ENCODE measurements at regions not wholly inside any gene's neighbourhood (a gene's known extent, or its start where the extent isn't known, plus 50 kb on each side); places are given as distances from the start of the nearest gene placed in this dataset.

- no peaks in the 10 kb centered on the region for H3K9me3 ChIP-seq (ENCODE audit: control insufficient read depth, insufficient read depth, low read length)
- no peak overlapping the region for H3K9ac ChIP-seq (ENCODE audit: low read depth, low read length)
- H3K4me1 ChIP-seq (ENCODE audit: control insufficient read depth, insufficient read depth, low read length): peaks cover 9% of the 10 kb centered on the region
- H3K27ac ChIP-seq (ENCODE audit: low read depth, low read length): no peak overlapping the region
- no peak overlapping the region for H3K4me3 ChIP-seq (ENCODE audit: low read depth, low read length)
- no peaks in the 10 kb centered on the region for H3K27me3 ChIP-seq (ENCODE audit: control insufficient read depth, insufficient read depth, low read length)
- H3K36me3 ChIP-seq (ENCODE audit: control insufficient read depth, insufficient read depth, low read length): no peaks in the 10 kb centered on the region
Measured at GRCh38 chr11:116698080-116698479, 74.7 kb downstream of the BUD13 start.

GRCh38 chr11:116697639-116698038 is 75.1 kb downstream of the BUD13 start:
- no peak overlapping the region for H3K27ac ChIP-seq (ENCODE audit: low read depth, low read length)
- H3K4me1 ChIP-seq (ENCODE audit: control insufficient read depth, insufficient read depth, low read length): peaks cover 4% of the 10 kb centered on the region; the same call in 1 of the 2 replicates
- no peaks in the 10 kb centered on the region for H3K27me3 ChIP-seq (ENCODE audit: control insufficient read depth, insufficient read depth, low read length)
- H3K4me3 ChIP-seq (ENCODE audit: low read depth, low read length): no peak overlapping the region
- no peaks in the 10 kb centered on the region for H3K9me3 ChIP-seq (ENCODE audit: control insufficient read depth, insufficient read depth, low read length)
- no peaks in the 10 kb centered on the region for H3K36me3 ChIP-seq (ENCODE audit: control insufficient read depth, insufficient read depth, low read length)
- H3K9ac ChIP-seq (ENCODE audit: low read depth, low read length): no peak overlapping the region

GRCh38 chr11:116697011-116697410 is 75.8 kb downstream of the BUD13 start:
- H3K36me3 ChIP-seq (ENCODE audit: control insufficient read depth, insufficient read depth, low read length): no peaks in the 10 kb centered on the region
- no peaks in the 10 kb centered on the region for H3K27me3 ChIP-seq (ENCODE audit: control insufficient read depth, insufficient read depth, low read length)
- no peak overlapping the region for H3K4me3 ChIP-seq (ENCODE audit: low read depth, low read length)
- H3K9ac ChIP-seq (ENCODE audit: low read depth, low read length): no peak overlapping the region
- no peak overlapping the region for H3K27ac ChIP-seq (ENCODE audit: low read depth, low read length)
- peaks cover 4% of the 10 kb centered on the region; the same call in 1 of the 2 replicates for H3K4me1 ChIP-seq (ENCODE audit: control insufficient read depth, insufficient read depth, low read length)
- H3K9me3 ChIP-seq (ENCODE audit: control insufficient read depth, insufficient read depth, low read length): no peaks in the 10 kb centered on the region

GRCh38 chr11:116696381-116696941 is 76.3 kb downstream of the BUD13 start:
- H3K9me3 ChIP-seq (ENCODE audit: control insufficient read depth, insufficient read depth, low read length): no peaks in the 10 kb centered on the region
- peaks cover 4% of the 10 kb centered on the region; the same call in 1 of the 2 replicates for H3K4me1 ChIP-seq (ENCODE audit: control insufficient read depth, insufficient read depth, low read length)
- no peaks in the 10 kb centered on the region for H3K27me3 ChIP-seq (ENCODE audit: control insufficient read depth, insufficient read depth, low read length)
- H3K9ac ChIP-seq (ENCODE audit: low read depth, low read length): no peak overlapping the region
- H3K36me3 ChIP-seq (ENCODE audit: control insufficient read depth, insufficient read depth, low read length): no peaks in the 10 kb centered on the region
- H3K27ac ChIP-seq (ENCODE audit: low read depth, low read length): no peak overlapping the region
- H3K4me3 ChIP-seq (ENCODE audit: low read depth, low read length): no peak overlapping the region

GRCh38 chr11:116695657-116696254 is 77.0 kb downstream of the BUD13 start:
- Histone ChIP-seq H3K4me3 (ENCODE audit: low read depth, low read length) (no peak overlapping the region), H3K27me3 (ENCODE audit: control insufficient read depth, insufficient read depth, low read length) (no peaks in the 10 kb centered on the region), H3K36me3 (ENCODE audit: control insufficient read depth, insufficient read depth, low read length) (no peaks in the 10 kb centered on the region), H3K4me1 (ENCODE audit: control insufficient read depth, insufficient read depth, low read length) (peaks cover 4% of the 10 kb centered on the region; the same call in 1 of the 2 replicates), H3K9ac (ENCODE audit: low read depth, low read length) (no peak overlapping the region), H3K27ac (ENCODE audit: low read depth, low read length) (no peak overlapping the region), H3K9me3 (ENCODE audit: control insufficient read depth, insufficient read depth, low read length) (no peaks in the 10 kb centered on the region)

- no peak overlapping the region for H3K9ac ChIP-seq (ENCODE audit: low read depth, low read length)
- no peaks in the 10 kb centered on the region for H3K9me3 ChIP-seq (ENCODE audit: control insufficient read depth, insufficient read depth, low read length)
- H3K4me1 ChIP-seq (ENCODE audit: control insufficient read depth, insufficient read depth, low read length): peaks cover 4% of the 10 kb centered on the region; the same call in 1 of the 2 replicates
- H3K4me3 ChIP-seq (ENCODE audit: low read depth, low read length): no peak overlapping the region
- H3K36me3 ChIP-seq (ENCODE audit: control insufficient read depth, insufficient read depth, low read length): no peaks in the 10 kb centered on the region
- H3K27me3 ChIP-seq (ENCODE audit: control insufficient read depth, insufficient read depth, low read length): no peaks in the 10 kb centered on the region
- H3K27ac ChIP-seq (ENCODE audit: low read depth, low read length): no peak overlapping the region
Measured at GRCh38 chr11:116694815-116695590, 77.8 kb downstream of the BUD13 start.

GRCh38 chr11:116694349-116694725 is 78.5 kb downstream of the BUD13 start:
- H3K9me3 ChIP-seq (ENCODE audit: control insufficient read depth, insufficient read depth, low read length): no peaks in the 10 kb centered on the region
- H3K27ac ChIP-seq (ENCODE audit: low read depth, low read length): no peak overlapping the region
- no peak overlapping the region for H3K4me3 ChIP-seq (ENCODE audit: low read depth, low read length)
- H3K4me1 ChIP-seq (ENCODE audit: control insufficient read depth, insufficient read depth, low read length): peaks cover 4% of the 10 kb centered on the region; the same call in 1 of the 2 replicates
- H3K9ac ChIP-seq (ENCODE audit: low read depth, low read length): no peak overlapping the region
- H3K36me3 ChIP-seq (ENCODE audit: control insufficient read depth, insufficient read depth, low read length): no peaks in the 10 kb centered on the region
- no peaks in the 10 kb centered on the region for H3K27me3 ChIP-seq (ENCODE audit: control insufficient read depth, insufficient read depth, low read length)

- no peaks in the 10 kb centered on the region for H3K9me3 ChIP-seq (ENCODE audit: control insufficient read depth, insufficient read depth, low read length)
- H3K27me3 ChIP-seq (ENCODE audit: control insufficient read depth, insufficient read depth, low read length): no peaks in the 10 kb centered on the region
- no peak overlapping the region for H3K27ac ChIP-seq (ENCODE audit: low read depth, low read length)
- no peak overlapping the region for H3K4me3 ChIP-seq (ENCODE audit: low read depth, low read length)
- H3K9ac ChIP-seq (ENCODE audit: low read depth, low read length): no peak overlapping the region
- peaks cover 4% of the 10 kb centered on the region; the same call in 1 of the 2 replicates for H3K4me1 ChIP-seq (ENCODE audit: control insufficient read depth, insufficient read depth, low read length)
- no peaks in the 10 kb centered on the region for H3K36me3 ChIP-seq (ENCODE audit: control insufficient read depth, insufficient read depth, low read length)
Measured at GRCh38 chr11:116693593-116694348, 79.0 kb downstream of the BUD13 start.

GRCh38 chr11:116693102-116693570 is 79.7 kb downstream of the BUD13 start:
- Histone ChIP-seq H3K4me3 (ENCODE audit: low read depth, low read length) (no peak overlapping the region), H3K9me3 (ENCODE audit: control insufficient read depth, insufficient read depth, low read length) (no peaks in the 10 kb centered on the region), H3K27me3 (ENCODE audit: control insufficient read depth, insufficient read depth, low read length) (no peaks in the 10 kb centered on the region), H3K9ac (ENCODE audit: low read depth, low read length) (no peak overlapping the region), H3K4me1 (ENCODE audit: control insufficient read depth, insufficient read depth, low read length) (peaks cover 9% of the 10 kb centered on the region), H3K27ac (ENCODE audit: low read depth, low read length) (no peak overlapping the region), H3K36me3 (ENCODE audit: control insufficient read depth, insufficient read depth, low read length) (no peaks in the 10 kb centered on the region)

- Histone ChIP-seq H3K9ac (ENCODE audit: low read depth, low read length) (no peak overlapping the region), H3K27me3 (ENCODE audit: control insufficient read depth, insufficient read depth, low read length) (no peaks in the 10 kb centered on the region), H3K36me3 (ENCODE audit: control insufficient read depth, insufficient read depth, low read length) (no peaks in the 10 kb centered on the region), H3K27ac (ENCODE audit: low read depth, low read length) (no peak overlapping the region), H3K9me3 (ENCODE audit: control insufficient read depth, insufficient read depth, low read length) (no peaks in the 10 kb centered on the region), H3K4me1 (ENCODE audit: control insufficient read depth, insufficient read depth, low read length) (peaks cover 15% of the 10 kb centered on the region), H3K4me3 (ENCODE audit: low read depth, low read length) (no peak overlapping the region)
Measured at GRCh38 chr11:116692318-116693101, 80.3 kb downstream of the BUD13 start.
